ENCODE measurements at regions not wholly inside any gene's neighbourhood (a gene's known extent, or its start where the extent isn't known, plus 50 kb on each side); places are given as distances from the start of the nearest gene placed in this dataset.

- no peak overlapping the region for H3K27ac ChIP-seq (ENCODE audit: insufficient read length, low read depth, low read length)
- no peak overlapping the region for H3K27ac Mint-ChIP-seq
- H3K4me2 ChIP-seq (ENCODE audit: insufficient read depth, insufficient read length, low read length), result no peak overlapping the region
- peaks cover 31% of the 10 kb centered on the region for H3K27me3 Mint-ChIP-seq (ENCODE audit: low read depth)
- no peak overlapping the region for H2BK120ac ChIP-seq (ENCODE audit: low read depth, low read length, poor library complexity, severe bottlenecking)
- H3K14ac ChIP-seq (ENCODE audit: insufficient read depth, low read length), result no peak overlapping the region
- H3K36me3 Mint-ChIP-seq (ENCODE audit: insufficient read depth in 1 of 3, low read depth in 3 of 3), result no peaks in the 10 kb centered on the region
- no peak overlapping the region for H4K5ac ChIP-seq (ENCODE audit: insufficient read length, low read depth, low read length)
- no peaks in the 10 kb centered on the region for H3K4me1 ChIP-seq (ENCODE audit: insufficient read depth, low read length)
- H3K18ac ChIP-seq (ENCODE audit: insufficient read length, low read depth, low read length), result no peak overlapping the region
- no peak overlapping the region for H3K56ac ChIP-seq (ENCODE audit: insufficient read length, low read depth, low read length)
- no CpG with 5 or more reads among the region's 10 CpGs for WGBS (ENCODE audit: extremely low coverage, insufficient read length, low lambda C conversion rate)
- no peak overlapping the region for H3T11ph ChIP-seq (ENCODE audit: low read length)
- no peak overlapping the region for H2AFZ ChIP-seq (ENCODE audit: low read length)
- H3K9ac ChIP-seq (ENCODE audit: extremely low read depth, insufficient read length, low read length), result no peak overlapping the region
- H3K79me2 ChIP-seq (ENCODE audit: insufficient read depth, low read length), result no peaks in the 10 kb centered on the region
- H4K91ac ChIP-seq (ENCODE audit: insufficient read length, low read depth, low read length), result no peak overlapping the region
- H3K4ac ChIP-seq (ENCODE audit: low read depth, low read length), result no peak overlapping the region
- no peaks in the 10 kb centered on the region for H3K23me2 ChIP-seq (ENCODE audit: insufficient read length, low read depth, low read length, poor library complexity, severe bottlenecking)
- no peak overlapping the region for H2BK20ac ChIP-seq (ENCODE audit: low read depth, low read length, poor library complexity, severe bottlenecking)
- H3K23ac ChIP-seq (ENCODE audit: insufficient read length, low read depth, low read length), result no peak overlapping the region
- H2AK5ac ChIP-seq (ENCODE audit: insufficient read length, low read length), result no peak overlapping the region
- no peak overlapping the region for H2BK5ac ChIP-seq (ENCODE audit: insufficient read length, low read length)
- no peaks in the 10 kb centered on the region for H3K79me1 ChIP-seq (ENCODE audit: insufficient read depth, low read depth, low read length, poor library complexity, severe bottlenecking)
- H3K4me3 Mint-ChIP-seq, result no peak overlapping the region
- H3K9me3 Mint-ChIP-seq, result no peaks in the 10 kb centered on the region
- no peaks in the 10 kb centered on the region for H3K27me3 ChIP-seq (ENCODE audit: insufficient read depth, low read length)
- H2BK12ac ChIP-seq (ENCODE audit: insufficient read length, low read depth, low read length), result no peak overlapping the region
- H2BK15ac ChIP-seq (ENCODE audit: low read depth, low read length), result no peak overlapping the region
- H3K9me3 ChIP-seq (ENCODE audit: control insufficient read depth, low read depth, low read length), result no peaks in the 10 kb centered on the region
- peaks cover 14 to 24% of the 10 kb centered on the region in 2 experiments for H3K4me1 Mint-ChIP-seq
- no peak for TF ChIP-seq CTCF (conservative IDR thresholded peaks at IDR 0.05)
- DNase-seq, result no peak
- H4K8ac ChIP-seq (replicated peaks; ENCODE audit: insufficient read length, low read depth, low read length), result no peak overlapping the region
- no peaks in the 10 kb centered on the region for H4K20me1 ChIP-seq (ENCODE audit: control insufficient read depth, insufficient read depth, insufficient read length)
Observed at GRCh38 chr10:133034762-133035161, 53.0 kb upstream of the ADGRA1 start.

Data from H9 (cell line).